Mesenchymal stem cell (in vitro differentiated cells and primary cell): ENCODE measurements at regions not wholly inside any gene's neighbourhood (a gene's known extent, or its start where the extent isn't known, plus 50 kb on each side); places are given as distances from the start of the nearest gene placed in this dataset.
"Not testable (repeated sequence)": the region's sequence is repeated elsewhere in the genome, so short reads cannot be mapped to it uniquely, and the experiment has no call there.

Source experiments
- DNase-seq: peaks from one replicate; pipeline ENCODE4 v3.0.0-alpha.2; 2013
- H2AFZ ChIP-seq: one replicate; pipeline ENCODE4 v1.6.1; 2013; ENCODE audit warnings: low read depth, mild to moderate bottlenecking, control low read depth, inconsistent platforms, low read length, moderate library complexity
- H2AK5ac ChIP-seq: 2 replicates; pipeline ENCODE4 v1.6.1; 2013; ENCODE audit warnings: low read length, moderate library complexity, mild to moderate bottlenecking, inconsistent platforms; ENCODE audit not compliant: severe bottlenecking
- H2BK120ac ChIP-seq: one replicate; pipeline ENCODE4 v1.6.1; 2013; ENCODE audit warnings: low read depth, mild to moderate bottlenecking, inconsistent platforms, low read length, moderate library complexity
- H2BK12ac ChIP-seq, 2 experiments: one replicate each; pipeline ENCODE4 v1.6.1; 2013; ENCODE audit warnings: inconsistent platforms in 2 of 2, low read length in 2 of 2, mild to moderate bottlenecking in 2 of 2, moderate library complexity in 2 of 2, control low read depth in 1 of 2
- H2BK15ac ChIP-seq: one replicate; pipeline ENCODE4 v1.6.1; 2013; ENCODE audit warnings: mild to moderate bottlenecking, low read depth, inconsistent platforms; ENCODE audit not compliant: poor library complexity, severe bottlenecking
- H2BK5ac ChIP-seq: 2 replicates; pipeline ENCODE4 v1.6.1; 2013; ENCODE audit warnings: low read depth, mild to moderate bottlenecking, low read length, control low read depth, inconsistent platforms; ENCODE audit not compliant: poor library complexity, severe bottlenecking
- H3K14ac ChIP-seq, 2 experiments: one replicate each; pipeline ENCODE4 v1.6.1; 2013; ENCODE audit warnings: inconsistent platforms in 2 of 2, low read length in 2 of 2, control low read depth in 1 of 2, mild to moderate bottlenecking in 1 of 2, moderate library complexity in 1 of 2
- H3K18ac ChIP-seq, 2 experiments: one replicate each; pipeline ENCODE4 v1.6.1; 2013; ENCODE audit warnings: inconsistent platforms in 2 of 2, low read length in 2 of 2, control low read depth in 1 of 2, low read depth in 1 of 2, mild to moderate bottlenecking in 1 of 2
- H3K23ac ChIP-seq, 2 experiments: one replicate each; pipeline ENCODE4 v1.6.1; 2013; ENCODE audit warnings: inconsistent platforms in 2 of 2, low read length in 2 of 2, mild to moderate bottlenecking in 2 of 2, moderate library complexity in 2 of 2, control low read depth in 1 of 2
- H3K27ac ChIP-seq: 2 replicates; pipeline ENCODE4 v1.5.1; 2013; ENCODE audit warnings: mild to moderate bottlenecking, moderate library complexity, low read length, control low read depth, inconsistent platforms; ENCODE audit not compliant: poor library complexity, severe bottlenecking
- H3K27me3 ChIP-seq, 2 experiments: 2 replicates each; pipeline versions ENCODE4 v1.6.1 to v1.7.0; 2013; ENCODE audit warnings: low read length in 2 of 2, mild to moderate bottlenecking in 2 of 2, moderate library complexity in 2 of 2, control low read depth in 1 of 2, inconsistent platforms in 1 of 2; ENCODE audit not compliant: control insufficient read depth in 1 of 2, insufficient read depth in 1 of 2
- H3K36me3 ChIP-seq, 2 experiments: 2 replicates each; pipeline versions ENCODE4 v1.6.1 to v1.7.0; 2013; ENCODE audit warnings: low read length in 2 of 2, control low read depth in 1 of 2, inconsistent platforms in 1 of 2, low read depth in 1 of 2, mild to moderate bottlenecking in 1 of 2; ENCODE audit not compliant: insufficient read depth in 2 of 2, control insufficient read depth in 1 of 2
- H3K4ac ChIP-seq, 2 experiments: one replicate each; pipeline ENCODE4 v1.6.1; 2013; ENCODE audit warnings: inconsistent platforms in 2 of 2, low read length in 2 of 2, mild to moderate bottlenecking in 2 of 2, moderate library complexity in 2 of 2, control low read depth in 1 of 2, low read depth in 1 of 2
- H3K4me1 ChIP-seq: 2 replicates; pipeline ENCODE4 v1.6.1; 2013; ENCODE audit warnings: low read depth, low read length, control low read depth; ENCODE audit not compliant: control insufficient read depth, insufficient read depth
- H3K4me2 ChIP-seq: 2 replicates; pipeline ENCODE4 v1.6.1; 2013; ENCODE audit warnings: low read length, mild to moderate bottlenecking, inconsistent platforms; ENCODE audit not compliant: poor library complexity, severe bottlenecking
- H3K4me3 ChIP-seq, 2 experiments: 2 replicates each; pipeline versions ENCODE4 v1.5.1 to v1.7.0; 2013; ENCODE audit warnings: low read length in 2 of 2, mild to moderate bottlenecking in 2 of 2, control low read depth in 1 of 2, low read depth in 1 of 2; ENCODE audit not compliant: insufficient read depth in 1 of 2
- H3K79me1 ChIP-seq: replicated peaks from 2 replicates; pipeline ENCODE4 v1.6.1; 2013; ENCODE audit warnings: mild to moderate bottlenecking, control low read depth, low read length, inconsistent platforms; ENCODE audit not compliant: poor library complexity, severe bottlenecking
- H3K9ac ChIP-seq: 2 replicates; pipeline ENCODE4 v1.7.0; 2013; ENCODE audit warnings: mild to moderate bottlenecking, low read length, moderate library complexity
- H3K9me3 ChIP-seq: 2 replicates; pipeline ENCODE4 v1.7.0; 2013; ENCODE audit warnings: mild to moderate bottlenecking, low read length; ENCODE audit not compliant: control insufficient read depth
- H4K8ac ChIP-seq: one replicate; pipeline ENCODE4 v1.6.1; 2013; ENCODE audit warnings: inconsistent platforms, mild to moderate bottlenecking, low read length, moderate library complexity
- H4K91ac ChIP-seq: one replicate; pipeline ENCODE4 v1.6.1; 2013; ENCODE audit warnings: mild to moderate bottlenecking, low read length, inconsistent platforms
- whole genome bisulfite sequencing: methylation state at CpG from one replicate; pipeline ENCODE4 v1.1.7; 2013; ENCODE audit warnings: mixed read lengths; 5-methylcytosine and 5-hydroxymethylcytosine counted together

DNA sequence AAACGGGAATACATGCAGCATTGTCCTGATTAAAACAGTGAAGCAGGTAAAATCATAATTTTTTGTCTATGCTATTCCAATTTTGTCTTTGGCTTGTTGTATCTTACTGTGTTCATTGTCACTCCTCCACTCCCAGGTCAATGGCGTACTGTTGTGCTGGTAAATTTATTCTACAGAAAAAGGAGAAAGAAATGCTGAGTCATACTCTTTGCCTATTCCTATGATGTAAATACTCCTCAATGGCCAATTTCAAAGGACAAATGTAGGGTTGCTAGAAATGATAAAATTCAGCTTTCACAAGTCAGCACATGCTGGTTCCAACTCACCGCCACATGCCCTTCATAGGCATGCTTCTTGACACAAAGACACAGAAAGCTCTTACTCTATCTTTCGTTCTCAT is 694.4 kb upstream of the PCDH20 start:
- DNase-seq = no peak
- no peak overlapping the region for H4K8ac ChIP-seq
- no peak overlapping the region for H2AFZ ChIP-seq
- H2BK120ac ChIP-seq = no peak overlapping the region
- H2BK12ac ChIP-seq = no peak overlapping the region
- no peaks in the 10 kb centered on the region for H3K27me3 ChIP-seq
- no peak overlapping the region for H4K91ac ChIP-seq
- WGBS = 82% methylated on average over 3 of the region's 4 CpGs
- H3K23ac ChIP-seq = no peak overlapping the region
- no peak overlapping the region for H2BK5ac ChIP-seq
- H3K27ac ChIP-seq = no peak overlapping the region
- peaks cover 0 to 2% of the 10 kb centered on the region in 2 experiments for H3K36me3 ChIP-seq
- H3K18ac ChIP-seq = no peak overlapping the region
- no peak overlapping the region for H3K4me2 ChIP-seq
- H3K4me3 ChIP-seq = no peak overlapping the region
- no peak overlapping the region for H3K9ac ChIP-seq
- H2AK5ac ChIP-seq = no peak overlapping the region
- H3K4me1 ChIP-seq = peaks cover under 1% of the 10 kb centered on the region
- H3K79me1 ChIP-seq = no peaks in the 10 kb centered on the region
- no peak overlapping the region for H3K4ac ChIP-seq
- no peak overlapping the region for H2BK15ac ChIP-seq
- H3K9me3 ChIP-seq = no peaks in the 10 kb centered on the region
- H3K14ac ChIP-seq = no peak overlapping the region

DNA sequence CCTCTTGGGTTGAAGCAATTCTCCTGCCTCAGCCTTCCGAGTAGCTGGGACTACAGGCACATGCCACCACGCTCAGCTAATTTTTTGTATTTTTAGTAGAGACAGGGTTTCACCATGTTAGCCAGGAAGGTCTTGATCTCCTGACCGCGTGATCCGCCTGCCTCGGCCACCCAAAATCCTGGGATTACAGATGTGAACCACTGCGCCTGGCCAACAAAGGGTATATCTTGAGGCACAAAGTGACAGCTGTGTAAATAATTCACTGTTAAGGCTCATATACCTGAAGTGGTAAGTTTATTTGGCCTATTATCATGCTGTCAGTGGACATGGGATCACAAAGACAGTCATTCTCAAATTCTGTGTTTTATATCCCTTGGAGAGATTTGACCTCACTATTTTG is 688.5 kb upstream of the PCDH20 start:
- H4K8ac ChIP-seq, H2BK5ac ChIP-seq, DNase-seq, H2BK15ac ChIP-seq, H3K4me1 ChIP-seq, H4K91ac ChIP-seq, H3K9ac ChIP-seq, H3K4me2 ChIP-seq, H3K79me1 ChIP-seq, H3K36me3 ChIP-seq, H3K4me3 ChIP-seq, H2BK12ac ChIP-seq, H3K18ac ChIP-seq, H2AFZ ChIP-seq, H2AK5ac ChIP-seq, H3K4ac ChIP-seq, H3K9me3 ChIP-seq, H3K27me3 ChIP-seq, H3K14ac ChIP-seq, H3K27ac ChIP-seq, H2BK120ac ChIP-seq, H3K23ac ChIP-seq: not testable (repeated sequence)
- 98% methylated on average over 7 of the region's 7 CpGs for WGBS

DNA sequence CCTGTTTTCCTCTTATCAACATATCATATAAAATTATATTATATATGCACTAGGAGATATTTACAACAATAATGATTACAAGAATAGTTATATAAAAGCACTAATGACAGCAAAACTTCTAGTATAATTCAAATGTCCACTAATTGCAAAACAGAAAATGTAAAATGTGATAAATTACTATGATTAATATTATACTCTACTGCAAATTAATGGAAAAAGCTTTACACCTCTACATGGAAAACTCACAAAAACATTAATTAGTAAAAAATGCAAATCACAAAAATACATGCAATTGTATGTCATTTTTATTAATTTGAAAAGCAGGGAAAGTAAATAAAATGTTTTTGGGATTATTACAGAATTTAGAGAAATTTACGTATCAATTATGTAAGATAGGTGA is 681.0 kb upstream of the PCDH20 start:
- Histone ChIP-seq H3K4me2 (no peak overlapping the region), H3K4me3 (no peak overlapping the region), H3K9me3 (no peaks in the 10 kb centered on the region), H2BK5ac (no peak overlapping the region), H3K27me3 (no peaks in the 10 kb centered on the region), H4K91ac (no peak overlapping the region), H2AFZ (no peak overlapping the region), H3K14ac (no peak overlapping the region), H3K18ac (no peak overlapping the region), H3K4me1 (no peaks in the 10 kb centered on the region), H3K4ac (no peak overlapping the region), H2BK120ac (no peak overlapping the region), H2BK12ac (no peak overlapping the region), H3K79me1 (no peaks in the 10 kb centered on the region), H3K27ac (no peak overlapping the region), H4K8ac (no peak overlapping the region), H2AK5ac (no peak overlapping the region), H3K9ac (no peak overlapping the region), H3K23ac (no peak overlapping the region), H2BK15ac (no peak overlapping the region), H3K36me3 (no peaks in the 10 kb centered on the region)
- DNase-seq = no peak
- no CpG with 5 or more reads among the region's 1 CpG for WGBS

GRCh38 chr13:62094932-62095331 is 679.3 kb upstream of the PCDH20 start:
- no peak overlapping the region for H3K9ac ChIP-seq
- no peak overlapping the region for H4K8ac ChIP-seq
- H3K4ac ChIP-seq = no peak overlapping the region
- H3K23ac ChIP-seq = no peak overlapping the region
- no peak overlapping the region for H3K27ac ChIP-seq
- no peaks in the 10 kb centered on the region for H3K9me3 ChIP-seq
- no peak overlapping the region for H3K18ac ChIP-seq
- H2AFZ ChIP-seq = no peak overlapping the region
- no CpG with 5 or more reads among the region's 1 CpG for WGBS
- no peaks in the 10 kb centered on the region for H3K4me1 ChIP-seq
- no peak for DNase-seq
- H2BK120ac ChIP-seq = no peak overlapping the region
- H2BK5ac ChIP-seq = no peak overlapping the region
- H2BK12ac ChIP-seq = no peak overlapping the region
- no peaks in the 10 kb centered on the region for H3K36me3 ChIP-seq
- H4K91ac ChIP-seq = no peak overlapping the region
- no peaks in the 10 kb centered on the region for H3K27me3 ChIP-seq
- H3K4me3 ChIP-seq = no peak overlapping the region
- H3K79me1 ChIP-seq = no peaks in the 10 kb centered on the region
- no peak overlapping the region for H2AK5ac ChIP-seq
- H3K14ac ChIP-seq = no peak overlapping the region
- no peak overlapping the region for H2BK15ac ChIP-seq
- no peak overlapping the region for H3K4me2 ChIP-seq
